ENCODE measurements at regions not wholly inside any gene's neighbourhood (a gene's known extent, or its start where the extent isn't known, plus 50 kb on each side); places are given as distances from the start of the nearest gene placed in this dataset.

DNA sequence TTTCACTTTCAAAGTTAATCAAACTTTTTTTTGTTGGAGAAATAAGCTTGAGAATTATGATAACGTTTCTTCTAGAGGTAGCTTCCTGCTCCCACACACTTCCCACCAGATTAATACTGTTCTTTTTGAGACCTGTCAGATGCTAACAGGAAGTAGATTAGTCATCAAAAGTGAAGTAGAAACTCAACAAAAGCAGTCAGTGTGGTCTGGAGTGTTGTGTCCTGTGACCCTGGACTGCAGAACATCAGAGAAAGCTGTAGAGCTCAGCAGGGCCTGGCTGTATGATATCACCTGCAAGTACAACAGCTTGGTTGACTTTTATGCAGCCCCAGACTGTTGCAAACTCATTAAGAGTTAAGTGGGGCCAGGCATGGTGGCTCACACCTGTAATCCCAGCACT is 495.7 kb upstream of the CYLC2 start:
- TF ChIP-seq, protein P1, sequence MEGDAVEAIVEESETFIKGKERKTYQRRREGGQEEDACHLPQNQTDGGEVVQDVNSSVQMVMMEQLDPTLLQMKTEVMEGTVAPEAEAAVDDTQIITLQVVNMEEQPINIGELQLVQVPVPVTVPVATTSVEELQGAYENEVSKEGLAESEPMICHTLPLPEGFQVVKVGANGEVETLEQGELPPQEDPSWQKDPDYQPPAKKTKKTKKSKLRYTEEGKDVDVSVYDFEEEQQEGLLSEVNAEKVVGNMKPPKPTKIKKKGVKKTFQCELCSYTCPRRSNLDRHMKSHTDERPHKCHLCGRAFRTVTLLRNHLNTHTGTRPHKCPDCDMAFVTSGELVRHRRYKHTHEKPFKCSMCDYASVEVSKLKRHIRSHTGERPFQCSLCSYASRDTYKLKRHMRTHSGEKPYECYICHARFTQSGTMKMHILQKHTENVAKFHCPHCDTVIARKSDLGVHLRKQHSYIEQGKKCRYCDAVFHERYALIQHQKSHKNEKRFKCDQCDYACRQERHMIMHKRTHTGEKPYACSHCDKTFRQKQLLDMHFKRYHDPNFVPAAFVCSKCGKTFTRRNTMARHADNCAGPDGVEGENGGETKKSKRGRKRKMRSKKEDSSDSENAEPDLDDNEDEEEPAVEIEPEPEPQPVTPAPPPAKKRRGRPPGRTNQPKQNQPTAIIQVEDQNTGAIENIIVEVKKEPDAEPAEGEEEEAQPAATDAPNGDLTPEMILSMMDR (IDR thresholded peaks at IDR 0.05), result no peak
- no peak for TF ChIP-seq POLR2A (IDR thresholded peaks at IDR 0.05)

All from uterus (tissue), 2 donors.